ENCODE measurements at regions not wholly inside any gene's neighbourhood (a gene's known extent, or its start where the extent isn't known, plus 50 kb on each side); places are given as distances from the start of the nearest gene placed in this dataset.

DNA sequence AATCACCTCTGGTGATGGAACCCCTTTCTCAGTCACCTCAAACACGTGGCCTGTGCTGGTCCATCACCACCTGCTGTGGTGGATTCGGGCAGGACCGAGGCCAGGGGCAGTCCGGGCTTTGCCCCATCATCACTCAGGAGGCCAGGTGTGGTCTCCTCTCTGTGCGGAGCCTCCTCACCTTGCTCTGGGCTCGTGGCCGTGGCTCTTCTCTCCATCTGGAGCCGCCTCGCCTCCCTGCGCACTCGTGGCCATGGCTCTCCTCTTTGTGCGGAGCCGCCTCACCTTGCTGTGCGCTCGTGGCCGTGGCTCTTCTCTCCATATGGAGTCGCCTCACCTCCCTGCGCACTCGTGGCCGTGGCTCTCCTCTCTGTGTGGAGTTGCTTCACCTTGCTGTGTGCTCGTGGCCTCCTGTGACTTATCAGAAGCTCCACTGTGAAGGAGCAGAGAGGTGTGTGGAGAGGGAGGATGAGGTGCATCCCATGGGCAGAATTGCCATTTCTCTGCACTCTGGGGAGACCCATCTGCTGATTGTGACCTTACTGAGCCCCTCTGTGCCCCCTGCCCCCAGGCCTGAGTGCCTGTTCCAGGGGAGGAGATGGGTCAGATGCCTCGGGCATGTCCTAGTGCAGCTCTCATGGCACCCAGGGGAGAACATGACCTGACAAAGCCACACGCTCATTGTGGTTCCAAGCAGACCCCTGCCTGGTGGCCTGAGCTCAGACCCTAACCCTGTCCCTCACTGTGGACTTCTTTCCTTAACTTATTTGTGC is 276.6 kb upstream of the IRX2 start:
- H3K4me2 ChIP-seq (ENCODE audit: insufficient read depth in 1 of 2, low read depth in 2 of 2, low read length in 2 of 2) = no peak overlapping the region
- H3K27ac ChIP-seq (ENCODE audit: low read depth, low read length) = no peak overlapping the region
- H4K20me1 ChIP-seq (replicated peaks in 1 of 2; ENCODE audit: control insufficient read depth in 1 of 2, insufficient read depth in 2 of 2, low read length in 2 of 2) = peaks cover 0 to 3% of the 10 kb centered on the region in 2 experiments
- no peak overlapping the region for H3K23ac ChIP-seq (ENCODE audit: insufficient read length)
- H2BK15ac ChIP-seq (ENCODE audit: low read length) = no peak overlapping the region
- 92% methylated on average over 20 of the region's 23 CpGs; no CpG with 5 or more reads in 1 of the 2 experiments for WGBS, 2 experiments (ENCODE audit: extremely low coverage in 1 of 2, insufficient coverage in 1 of 2, insufficient read length in 1 of 2, insufficient replicate concordance in 2 of 2, low coverage in 1 of 2, low lambda C conversion rate in 2 of 2, missing lambda C conversion rate in 1 of 2)
- peaks cover 2% of the 10 kb centered on the region; the same call in 1 of the 2 replicates for H3K23me2 ChIP-seq (ENCODE audit: low read depth, low read length)
- H3K36me3 ChIP-seq (ENCODE audit: control insufficient read depth in 2 of 4, insufficient read depth in 4 of 4, low read length in 3 of 4) = no peaks in the 10 kb centered on the region
- ChIA-PET POLR2A (ENCODE audit: partially characterized antibody) (interaction anchor here (0.6 kb wide), 1 partner anchor 102 kb away, joined by 3 read pairs; no protein-coding TSS in a partner anchor), CTCF (ENCODE audit: partially characterized antibody) (no interaction called here)
- H3K4me3 ChIP-seq (ENCODE audit: extremely low read depth in 1 of 4, insufficient read depth in 2 of 4, low read depth in 3 of 4, low read length in 4 of 4) = no peak overlapping the region
- H3K27me3 ChIP-seq (replicated peaks in 1 of 4; ENCODE audit: control insufficient read depth in 3 of 4, extremely low read depth in 1 of 4, insufficient read depth in 3 of 4, low read length in 3 of 4) = peaks cover 0 to 3% (median 0%) of the 10 kb centered on the region in 4 experiments; a peak in 1 of 7 replicates
- H2BK12ac ChIP-seq (ENCODE audit: low read depth, low read length) = no peak overlapping the region
- no peak overlapping the region; the same call in 1 of the 2 replicates for H3K18ac ChIP-seq (ENCODE audit: extremely low read depth, low read length)
- no peak overlapping the region for H2AFZ ChIP-seq (ENCODE audit: low read length)
- no peak overlapping the region for H2BK120ac ChIP-seq (replicated peaks; ENCODE audit: low read depth, low read length)
- no peak overlapping the region for H2AK5ac ChIP-seq (ENCODE audit: low read depth, low read length)
- no peak overlapping the region; the same call in 1 of the 2 replicates for H4K8ac ChIP-seq (ENCODE audit: extremely low read depth, insufficient read depth, low read length)
- FAIRE-seq (no peak), DNase-seq (ENCODE audit: low read depth in 1 of 2, low spot score in 2 of 2) (no peak)
- no peak overlapping the region for H2BK5ac ChIP-seq (ENCODE audit: low read depth, low read length)
- no peak overlapping the region for H3K14ac ChIP-seq (ENCODE audit: insufficient read length)
- no peak overlapping the region for H4K5ac ChIP-seq (ENCODE audit: insufficient read length, low read depth, low read length)
- no peaks in the 10 kb centered on the region; a peak in 1 of 4 replicates for H3K9me3 ChIP-seq (ENCODE audit: insufficient read depth in 2 of 2, low read depth in 1 of 2, low read length in 1 of 2)
- no peak overlapping the region for H3K56ac ChIP-seq (replicated peaks; ENCODE audit: insufficient read length, low read depth, low read length)
- no peak overlapping the region for H4K91ac ChIP-seq (replicated peaks; ENCODE audit: insufficient read length, low read length)
- no peaks in the 10 kb centered on the region for H3K79me1 ChIP-seq (ENCODE audit: low read depth, low read length)
- peaks cover 0 to 2% (median 0%) of the 10 kb centered on the region in 4 experiments; a peak in 1 of 7 replicates for H3K4me1 ChIP-seq (replicated peaks in 1 of 4; ENCODE audit: control insufficient read depth in 3 of 4, insufficient read depth in 4 of 4, low read length in 3 of 4)
- H2BK20ac ChIP-seq (ENCODE audit: low read length) = no peak overlapping the region
- no peak overlapping the region for H3K9ac ChIP-seq (replicated peaks in 1 of 4; ENCODE audit: extremely low read depth in 1 of 4, low read depth in 3 of 4, low read length in 3 of 4)
- no peak overlapping the region for H3K4ac ChIP-seq (replicated peaks; ENCODE audit: insufficient read length, low read depth, low read length)
- H3K79me2 ChIP-seq (ENCODE audit: control insufficient read depth in 1 of 2, insufficient read depth in 2 of 2, low read length in 2 of 2) = no peaks in the 10 kb centered on the region
- TF ChIP-seq, protein P1, sequence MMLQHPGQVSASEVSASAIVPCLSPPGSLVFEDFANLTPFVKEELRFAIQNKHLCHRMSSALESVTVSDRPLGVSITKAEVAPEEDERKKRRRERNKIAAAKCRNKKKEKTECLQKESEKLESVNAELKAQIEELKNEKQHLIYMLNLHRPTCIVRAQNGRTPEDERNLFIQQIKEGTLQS (IDR thresholded peaks at IDR 0.05; ENCODE audit: insufficient read depth, low read depth, low read length) = no peak
- TF ChIP-seq CTBP2 (IDR thresholded peaks at IDR 0.05; ENCODE audit: borderline replicate concordance, insufficient read depth, insufficient read length, low read length) (no peak), EGR1 (IDR thresholded peaks at IDR 0.05; ENCODE audit: borderline replicate concordance, low read depth, low read length) (no peak), TEAD4 (IDR thresholded peaks at IDR 0.05; ENCODE audit: low read depth, low read length) (no peak), ZNF274 (IDR thresholded peaks at IDR 0.05; ENCODE audit: borderline replicate concordance, extremely low read depth, low read length) (no peak), HDAC6 (IDR thresholded peaks at IDR 0.05; ENCODE audit: low read depth, low read length) (no peak), SIN3A (conservative IDR thresholded peaks at IDR 0.05 in 1 of 2, IDR thresholded peaks at IDR 0.05 in 1 of 2; ENCODE audit: low read depth in 1 of 2, low read length in 2 of 2) (no peak), JUN (IDR thresholded peaks at IDR 0.05; ENCODE audit: low read depth, low read length) (no peak)
- TF ChIP-seq, protein P2, sequence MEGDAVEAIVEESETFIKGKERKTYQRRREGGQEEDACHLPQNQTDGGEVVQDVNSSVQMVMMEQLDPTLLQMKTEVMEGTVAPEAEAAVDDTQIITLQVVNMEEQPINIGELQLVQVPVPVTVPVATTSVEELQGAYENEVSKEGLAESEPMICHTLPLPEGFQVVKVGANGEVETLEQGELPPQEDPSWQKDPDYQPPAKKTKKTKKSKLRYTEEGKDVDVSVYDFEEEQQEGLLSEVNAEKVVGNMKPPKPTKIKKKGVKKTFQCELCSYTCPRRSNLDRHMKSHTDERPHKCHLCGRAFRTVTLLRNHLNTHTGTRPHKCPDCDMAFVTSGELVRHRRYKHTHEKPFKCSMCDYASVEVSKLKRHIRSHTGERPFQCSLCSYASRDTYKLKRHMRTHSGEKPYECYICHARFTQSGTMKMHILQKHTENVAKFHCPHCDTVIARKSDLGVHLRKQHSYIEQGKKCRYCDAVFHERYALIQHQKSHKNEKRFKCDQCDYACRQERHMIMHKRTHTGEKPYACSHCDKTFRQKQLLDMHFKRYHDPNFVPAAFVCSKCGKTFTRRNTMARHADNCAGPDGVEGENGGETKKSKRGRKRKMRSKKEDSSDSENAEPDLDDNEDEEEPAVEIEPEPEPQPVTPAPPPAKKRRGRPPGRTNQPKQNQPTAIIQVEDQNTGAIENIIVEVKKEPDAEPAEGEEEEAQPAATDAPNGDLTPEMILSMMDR (IDR thresholded peaks at IDR 0.05; ENCODE audit: control extremely low read depth in 1 of 3, insufficient read depth in 1 of 3, low read depth in 1 of 3, low read length in 3 of 3) = no peak
